ENCODE measurements at regions not wholly inside any gene's neighbourhood (a gene's known extent, or its start where the extent isn't known, plus 50 kb on each side); places are given as distances from the start of the nearest gene placed in this dataset.

- TF ChIP-seq RCOR1 (conservative IDR thresholded peaks at IDR 0.05; ENCODE audit: low read depth, low read length) (no peak), POLR2AphosphoS2 (IDR thresholded peaks at IDR 0.05; ENCODE audit: low read depth, low read length) (no peak)
These were observed 1783.5 kb upstream of the WWC1 start (continued) for GRCh38 chr5:166507810-166508425.

- H3K79me2 ChIP-seq (ENCODE audit: control insufficient read depth, insufficient read depth, low read length): no peaks in the 10 kb centered on the region
- no TSS peak for BruUV-seq (replicated peaks)
- H3K9ac ChIP-seq (ENCODE audit: control insufficient read depth, insufficient read depth, low read length): no peak overlapping the region
- 33% methylated on average over 3 of the region's 3 CpGs for whole genome bisulfite sequencing (ENCODE audit: insufficient coverage, insufficient replicate concordance, low lambda C conversion rate, missing lambda C conversion rate)
- no peak overlapping the region for H3K4me3 ChIP-seq
- no peak for ATAC-seq
- RAD21 ChIA-PET (ENCODE audit: unreplicated experiment): no interaction called here
- no peak overlapping the region for H3K27ac ChIP-seq (ENCODE audit: control insufficient read depth, insufficient read depth)
- H4K20me1 ChIP-seq (ENCODE audit: control insufficient read depth, insufficient read depth): no peaks in the 10 kb centered on the region
- in situ Hi-C loops (cut with MboI): no loop called here
- no peaks in the 10 kb centered on the region for H3K4me1 ChIP-seq (ENCODE audit: control insufficient read depth, insufficient read depth, low read length)
- no peaks in the 10 kb centered on the region for H3K9me3 ChIP-seq (replicated peaks; ENCODE audit: control insufficient read depth, insufficient read depth, low read length)
- FAIRE-seq: no peak
- H2AFZ ChIP-seq (ENCODE audit: control insufficient read depth, low read depth, low read length): no peak overlapping the region
- H3K27me3 ChIP-seq (replicated peaks in 1 of 2; ENCODE audit: control insufficient read depth in 2 of 2, insufficient read depth in 2 of 2, low read length in 1 of 2): no peaks in the 10 kb centered on the region
- no peaks in the 10 kb centered on the region for H3K36me3 ChIP-seq (ENCODE audit: control insufficient read depth in 2 of 2, insufficient read depth in 2 of 2, low read length in 1 of 2)
- POLR2A ChIA-PET: no interaction called here
- no peak for DNase-seq (ENCODE audit: low read depth, low spot score)
- SMC1A ChIA-PET (ENCODE audit: uncharacterized antibody, unreplicated experiment): no interaction called here
- intact Hi-C loops (cut with micrococcal nuclease; ENCODE audit: unreplicated experiment): no loop called here
- H3K4me2 ChIP-seq (ENCODE audit: control insufficient read depth, insufficient read depth): no peak overlapping the region
- TF ChIP-seq REST (IDR thresholded peaks at IDR 0.05; ENCODE audit: low read depth, low read length): peak; percentile 86
- no peak for TF ChIP-seq RAD21 (IDR thresholded peaks at IDR 0.05; ENCODE audit: insufficient read depth, low read depth, low read length)
- CTCF ChIA-PET: no interaction called here
These were observed 1782.4 kb upstream of the WWC1 start for GRCh38 chr5:166509085-166509484.

All from GM12878 (cell line).